Activated CD4-positive, CD25-positive, alpha-beta regulatory T cell treated with anti-CD3 and anti-CD28 coated beads, Interleukin-2, amount 50 U/mL, for 24 hours (primary cell): ENCODE measurements at regions not wholly inside any gene's neighbourhood (a gene's known extent, or its start where the extent isn't known, plus 50 kb on each side); places are given as distances from the start of the nearest gene placed in this dataset.
A peak's percentile ranks its signal among the peaks of the same experiment; 100 is the strongest.
"Not testable (repeated sequence)": the region's sequence is repeated elsewhere in the genome, so short reads cannot be mapped to it uniquely, and the experiment has no call there.

Experiments
- ATAC-seq, 2 donors: fragments of 150-1000 bp; cut with Tn5 transposase; one replicate each; pipeline ENCODE4 v1.10.0; 2021; ENCODE audit warnings: mild to moderate bottlenecking in 1 of 2, moderate library complexity in 1 of 2

DNA sequence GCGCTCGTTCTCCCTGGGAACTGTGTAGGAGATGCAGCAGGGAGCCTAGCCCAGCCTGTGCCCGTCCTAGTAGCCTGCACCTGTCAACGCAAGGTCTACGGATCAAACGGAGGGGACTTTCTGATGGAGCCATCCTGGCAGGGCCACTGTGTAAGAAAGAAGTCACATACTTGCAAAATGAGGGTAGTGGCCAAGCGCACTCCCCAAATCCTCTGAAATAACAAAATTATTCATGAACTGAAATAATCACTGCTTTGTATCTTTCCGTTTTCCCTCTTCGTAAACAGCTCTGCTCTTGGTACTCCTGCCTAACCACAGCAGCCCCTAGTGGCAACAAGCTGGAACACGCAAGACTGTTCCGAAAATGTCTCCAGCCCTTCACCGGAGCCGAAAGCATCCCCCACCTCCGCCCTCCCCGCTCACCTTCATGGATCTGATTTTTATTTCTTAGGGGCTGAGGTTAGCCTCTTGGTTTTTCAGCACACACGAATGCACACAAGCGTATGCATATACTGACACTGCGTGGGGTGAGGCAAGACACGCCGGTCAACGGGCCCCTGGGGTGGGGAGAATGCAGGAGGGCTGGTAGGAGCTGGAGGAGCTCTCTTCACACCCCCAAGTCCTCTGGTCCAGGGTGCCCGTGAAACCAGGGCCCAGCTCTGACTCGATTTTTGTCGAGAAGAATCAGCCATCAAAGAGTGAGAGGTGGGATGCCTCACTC lies 100.8 kb downstream of the ABCC12 start:
- ATAC-seq: peak; percentile 42 to 55

DNA sequence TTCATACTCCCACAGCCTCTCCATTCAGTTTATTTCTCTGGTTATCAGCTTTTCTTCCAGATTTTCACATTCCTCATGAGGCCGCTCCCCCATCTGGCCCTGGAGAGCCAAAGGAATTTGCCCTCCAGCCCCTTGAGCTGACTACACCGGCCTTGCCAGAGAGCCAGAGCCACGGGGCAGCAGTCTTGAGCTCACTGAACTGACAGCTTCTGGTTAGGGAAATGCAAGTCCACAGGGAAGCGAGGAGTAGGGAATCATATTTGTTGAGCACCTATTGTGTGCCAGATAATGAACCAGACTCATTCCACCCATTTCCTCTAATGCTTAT lies 102.4 kb downstream of the ABCC12 start:
- ATAC-seq: no peak

DNA sequence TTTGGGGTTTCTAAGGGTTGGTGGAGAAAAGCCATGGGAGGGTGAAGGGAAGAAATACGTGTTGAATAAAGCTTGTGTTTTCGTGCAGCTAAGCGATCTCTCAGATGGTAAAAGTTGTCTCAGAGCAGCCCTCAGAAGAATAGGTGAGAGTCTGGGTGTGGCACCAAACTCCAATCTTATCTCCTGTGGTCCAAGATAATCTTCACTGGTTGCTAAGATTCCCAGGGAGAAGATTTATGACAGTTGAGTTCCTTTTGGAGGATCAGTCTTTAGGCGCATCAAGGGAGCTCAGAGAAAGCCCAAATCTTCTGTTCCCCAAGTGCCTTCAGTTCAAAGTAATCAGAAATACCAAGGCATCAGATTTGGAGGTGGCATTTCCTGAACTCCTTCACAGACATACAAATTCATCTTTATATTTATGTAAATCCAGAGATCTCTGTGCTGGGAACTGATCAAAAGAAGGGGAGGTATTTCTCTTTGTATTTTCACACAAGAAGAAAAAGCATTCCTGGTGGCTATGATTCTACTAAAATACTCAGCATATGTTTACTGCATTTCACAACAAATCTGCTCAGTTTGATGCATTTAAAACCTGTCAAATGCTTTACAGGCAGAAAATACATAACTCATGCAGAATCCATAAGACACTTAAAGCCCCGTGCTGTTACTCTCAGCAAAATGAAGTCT lies 102.9 kb downstream of the ABCC12 start:
- no peak for ATAC-seq

DNA sequence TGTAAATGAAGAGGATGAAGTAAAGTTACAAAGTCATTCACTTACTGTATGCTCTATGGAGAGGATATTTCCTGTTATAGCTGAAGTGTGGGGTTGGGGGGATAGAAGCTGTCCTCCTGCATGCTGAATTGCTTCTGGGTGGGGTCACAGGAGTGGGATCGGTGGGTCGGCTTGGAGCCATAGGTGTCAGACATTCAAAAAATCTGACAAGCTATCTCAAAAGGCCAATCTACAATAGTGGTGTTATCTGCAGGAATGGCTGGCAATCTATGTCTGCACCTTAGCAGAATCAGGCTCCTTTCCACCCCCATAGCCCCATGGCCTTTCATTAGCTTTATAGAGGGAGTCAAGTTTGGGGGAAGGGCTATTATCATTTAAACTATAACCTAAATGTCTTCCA lies 104.9 kb downstream of the ABCC12 start:
- no peak for ATAC-seq

DNA sequence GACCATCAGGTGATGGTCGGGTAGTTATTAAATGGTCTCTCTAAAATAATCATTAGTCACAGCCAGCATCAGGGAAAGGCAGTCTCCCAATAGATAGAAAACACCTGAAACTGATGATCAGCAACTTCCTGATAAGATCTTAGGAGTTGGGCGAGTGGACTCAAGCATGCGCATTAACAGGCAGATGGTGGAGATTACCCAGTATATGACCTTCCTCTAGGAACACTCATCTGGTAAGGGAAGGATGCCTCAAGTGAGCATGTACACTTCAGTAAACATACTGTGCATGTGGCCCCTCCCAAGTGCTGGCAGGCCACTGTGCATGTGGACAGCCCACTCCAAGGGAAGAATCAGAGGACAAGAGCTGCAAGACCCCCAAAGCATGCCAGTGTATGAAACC lies 105.9 kb downstream of the ABCC12 start:
- no peak for ATAC-seq

DNA sequence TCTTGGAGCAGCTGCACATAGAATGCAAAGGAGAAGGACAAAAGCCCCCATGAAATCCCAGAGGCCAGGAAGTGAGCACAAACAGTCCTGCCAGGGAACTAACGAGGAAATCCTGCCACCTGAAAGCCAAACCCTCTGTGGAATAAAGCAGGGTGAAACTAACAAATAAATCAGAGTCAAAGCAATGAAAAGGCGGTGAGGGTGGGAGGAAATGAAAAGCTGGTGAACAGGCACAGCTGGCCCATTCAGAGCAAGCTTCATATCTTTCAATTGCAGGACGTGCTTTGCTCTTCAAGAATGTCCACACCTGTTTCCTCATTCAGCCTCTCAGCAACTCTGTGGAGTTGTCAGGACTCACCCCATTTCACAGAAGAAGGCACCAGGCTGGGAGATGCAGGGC lies 108.1 kb downstream of the ABCC12 start:
- ATAC-seq: no peak

DNA sequence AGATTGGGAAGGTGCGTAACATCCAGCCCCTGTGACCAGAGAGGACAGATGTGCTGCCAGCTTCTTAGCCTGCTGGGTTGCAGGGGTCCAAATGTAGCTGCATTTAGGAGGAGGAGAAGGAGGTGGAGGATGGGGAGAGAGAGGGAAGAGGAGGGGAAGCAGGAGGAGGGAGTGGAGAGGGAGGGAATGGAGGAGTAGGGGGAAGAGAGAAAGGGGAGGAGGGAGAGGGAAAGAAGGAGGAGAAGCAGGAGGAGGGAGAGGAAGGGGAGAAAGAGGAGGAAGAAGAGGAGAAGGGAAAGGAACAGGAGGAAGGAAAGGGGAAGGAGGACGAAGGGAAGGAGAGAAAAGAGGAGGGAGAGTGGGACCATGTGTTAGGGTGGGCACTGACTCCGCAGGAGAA lies 108.6 kb downstream of the ABCC12 start:
- no peak for ATAC-seq

DNA sequence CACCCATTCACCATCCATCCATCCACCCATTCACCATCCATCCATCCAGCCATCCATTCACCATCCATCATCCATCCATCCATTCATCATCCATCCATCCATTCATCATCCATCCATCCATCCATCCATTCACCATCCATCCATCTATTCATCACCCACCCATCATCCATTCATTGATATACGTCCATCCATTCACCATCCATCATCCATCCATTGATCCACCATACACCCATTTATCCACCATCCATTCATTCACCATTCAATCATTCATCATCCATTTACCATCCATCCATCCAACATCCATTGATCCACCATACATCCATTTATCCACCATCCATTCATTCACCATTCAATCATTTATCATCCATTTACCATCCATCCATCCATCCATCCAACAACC lies 111.7 kb downstream of the ABCC12 start:
- ATAC-seq: no peak

DNA sequence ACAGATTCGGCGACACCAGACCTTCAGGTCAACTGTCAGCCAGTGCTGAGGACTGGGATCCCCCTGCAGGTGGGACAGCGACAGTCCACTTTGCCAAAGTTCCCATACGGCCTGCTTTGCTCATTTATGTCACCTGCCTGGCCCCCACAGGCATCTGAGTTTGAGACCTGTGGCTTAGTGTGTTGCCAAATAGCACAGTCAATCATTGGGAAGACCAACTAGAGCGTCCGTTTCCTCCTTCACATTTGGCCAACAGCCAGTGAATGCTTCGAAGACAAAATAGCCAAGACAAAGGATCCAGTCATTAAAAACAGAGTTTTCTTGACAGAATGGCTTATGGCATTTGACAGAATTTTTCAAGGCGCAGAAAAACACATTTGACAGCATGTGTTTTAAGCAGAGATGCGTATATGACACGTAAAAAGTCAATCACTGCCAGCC lies 113.8 kb downstream of the ABCC12 start:
- no peak for ATAC-seq

DNA sequence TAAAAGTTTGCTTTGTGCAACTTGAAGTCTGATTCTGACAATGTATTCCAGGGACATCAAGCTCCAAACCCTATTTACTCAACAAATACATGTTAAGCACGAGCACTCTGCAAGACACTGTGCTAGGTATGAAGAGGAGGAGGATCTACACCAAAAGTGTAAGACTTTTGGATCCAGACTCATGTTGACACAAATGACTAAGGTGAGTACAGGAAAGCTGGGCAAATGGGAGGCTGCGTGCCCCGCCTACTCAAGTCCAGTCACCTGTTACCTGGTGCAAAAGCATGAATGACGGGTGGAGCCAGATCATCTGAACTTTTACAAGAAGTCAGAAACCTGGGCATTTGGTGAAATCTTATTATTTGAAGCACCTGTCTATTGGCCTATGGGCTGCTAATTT lies 120.7 kb downstream of the ABCC12 start:
- ATAC-seq: no peak

DNA sequence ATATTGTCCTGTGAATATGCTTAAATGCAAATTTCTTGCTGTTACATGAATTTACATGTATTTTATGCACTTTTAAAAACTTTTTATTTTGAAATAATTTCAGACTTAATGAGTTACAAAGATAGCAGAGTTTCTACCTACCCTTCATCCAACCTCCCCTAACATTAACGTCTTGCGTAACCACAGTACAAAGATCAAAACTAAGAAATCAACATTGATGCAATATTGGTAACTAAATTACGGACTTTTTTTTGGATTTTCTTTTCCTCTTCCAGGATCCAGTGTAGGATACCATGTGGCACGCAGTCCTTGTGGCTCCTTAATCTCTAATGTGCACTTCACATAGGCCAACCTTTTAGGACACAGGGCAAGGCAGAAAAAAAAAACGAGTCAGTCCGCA lies 124.9 kb downstream of the ABCC12 start:
- no peak for ATAC-seq

DNA sequence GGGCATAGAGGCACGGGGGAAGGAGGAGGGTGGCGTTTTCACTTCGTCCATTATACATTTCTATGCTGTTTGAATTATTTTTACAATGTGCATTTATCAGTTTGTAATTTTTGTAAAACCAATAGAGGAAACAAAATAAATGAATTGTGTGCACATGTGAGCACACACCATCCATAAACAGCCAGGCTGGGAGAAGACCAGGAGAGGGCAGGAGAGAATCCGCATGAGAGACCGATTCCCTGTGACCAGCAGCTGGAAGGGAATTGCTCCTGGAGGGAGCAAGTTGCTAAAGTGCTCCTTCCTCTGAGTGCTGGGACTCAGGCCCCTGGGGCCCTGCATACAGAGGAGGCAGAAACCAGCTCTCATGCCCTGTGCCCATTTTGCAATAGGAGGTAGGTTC lies 126.0 kb downstream of the ABCC12 start:
- ATAC-seq: no peak

DNA sequence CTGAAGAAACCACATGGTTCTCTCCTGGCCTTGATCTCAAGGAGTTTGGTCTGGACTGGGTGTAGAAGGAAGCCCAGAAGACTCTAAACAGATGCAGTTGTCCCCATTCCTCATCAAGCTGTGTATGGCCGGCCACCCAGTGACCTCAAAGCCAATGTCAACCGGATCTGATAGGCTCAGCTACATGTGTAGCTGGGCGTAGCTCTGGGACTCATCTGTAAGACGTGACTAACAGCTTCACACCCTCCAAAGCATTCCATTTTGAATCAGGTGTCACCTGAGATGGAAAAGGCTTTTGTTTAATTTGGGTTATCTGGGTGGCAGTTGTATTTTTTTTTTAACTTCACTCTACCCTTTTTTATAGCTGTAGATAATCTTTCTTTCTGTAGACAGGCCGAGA lies 130.4 kb downstream of the ABCC12 start:
- no peak for ATAC-seq

DNA sequence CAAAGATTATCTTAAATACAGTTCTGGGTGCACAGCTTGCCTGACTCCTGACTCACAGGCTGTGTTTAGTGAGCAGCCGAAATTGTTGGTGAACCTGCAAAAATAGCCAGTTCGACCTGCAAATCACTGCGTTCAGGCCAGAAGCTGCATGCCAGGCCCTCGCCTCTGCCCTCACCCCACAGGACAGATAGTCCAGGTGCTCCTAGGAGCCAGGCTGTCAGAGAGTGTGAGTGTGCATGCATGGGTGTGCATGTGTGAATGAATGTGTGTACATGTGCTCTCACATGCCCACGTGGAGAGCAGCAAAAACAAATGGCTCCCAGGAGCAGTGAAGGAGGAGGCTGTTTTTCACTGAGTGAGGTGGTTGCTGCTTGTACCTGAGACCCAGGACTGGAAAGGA lies 131.8 kb downstream of the ABCC12 start:
- no peak for ATAC-seq

DNA sequence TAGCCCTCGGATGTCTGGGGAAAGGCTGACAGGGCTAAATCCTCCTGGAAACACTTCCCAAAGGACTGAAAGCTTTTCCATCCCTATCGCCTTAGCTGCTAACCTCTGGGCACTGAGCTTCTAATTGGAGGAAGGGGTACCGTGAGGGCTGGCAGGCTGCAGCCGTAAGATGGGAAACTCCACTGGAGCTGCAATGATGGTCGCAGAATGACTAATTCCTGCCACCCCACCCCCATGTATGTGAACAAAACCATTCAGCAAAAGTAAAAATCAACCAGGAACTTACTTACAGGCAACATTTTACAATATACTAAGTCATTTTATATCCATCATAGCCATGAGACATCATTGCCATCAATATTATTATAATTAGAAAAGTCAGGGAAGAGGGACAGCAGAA lies 133.3 kb downstream of the ABCC12 start:
- ATAC-seq: no peak

DNA sequence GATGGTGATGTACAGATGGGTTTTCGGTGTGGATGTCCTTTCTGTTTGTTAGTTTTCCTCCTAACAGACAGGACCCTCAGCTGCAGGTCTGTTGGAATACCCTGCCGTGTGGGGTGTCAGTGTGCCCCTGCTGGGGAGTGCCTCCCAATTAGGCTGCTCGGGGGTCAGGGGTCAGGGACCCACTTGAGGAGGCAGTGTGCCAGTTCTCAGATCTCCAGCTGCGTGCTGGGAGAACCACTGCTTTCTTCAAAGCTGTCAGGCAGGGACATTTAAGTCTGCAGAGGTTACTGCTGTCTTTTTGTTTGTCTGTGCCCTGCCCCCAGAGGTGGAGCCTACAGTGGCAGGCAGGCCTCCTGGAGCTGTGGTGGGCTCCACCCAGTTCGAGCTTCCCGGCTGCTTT lies 135.2 kb downstream of the ABCC12 start:
- not testable (repeated sequence) for ATAC-seq

DNA sequence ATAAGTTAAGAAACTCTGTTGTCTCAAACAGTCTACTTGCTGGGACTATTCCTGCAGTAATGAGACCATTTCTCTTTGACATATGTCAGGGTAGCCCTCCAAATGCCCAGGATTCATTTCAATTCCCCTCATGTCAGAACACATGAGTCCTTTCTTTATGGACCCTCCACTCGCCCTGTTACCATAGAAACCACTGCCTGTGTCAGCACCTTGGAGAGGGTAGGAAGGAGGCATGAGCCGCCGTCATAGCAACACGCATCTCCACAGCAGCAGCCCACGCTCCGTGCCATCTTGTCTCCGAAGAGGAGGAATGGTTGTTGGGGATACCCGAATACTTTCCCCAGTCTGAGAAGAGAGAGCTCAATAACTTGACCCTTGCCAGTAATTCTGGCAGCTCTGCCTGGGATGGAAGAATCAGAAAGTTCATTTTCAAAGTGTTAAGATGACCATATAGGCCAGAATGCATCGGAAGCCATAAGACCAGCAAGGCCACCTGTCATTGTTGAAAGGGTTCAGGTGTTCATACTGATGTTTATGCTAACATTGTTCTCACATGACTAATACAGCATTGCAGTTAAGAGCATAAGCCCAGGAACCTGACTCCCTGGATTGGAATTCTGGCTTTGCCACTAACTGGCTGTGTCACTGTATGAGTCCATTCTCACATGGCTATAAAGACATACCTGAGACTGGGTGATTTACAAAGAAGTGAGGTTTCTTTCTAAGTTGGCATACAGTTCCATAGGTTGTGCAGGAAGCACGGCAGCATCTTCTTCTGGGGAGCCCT lies 141.3 kb downstream of the ABCC12 start:
- no peak for ATAC-seq

DNA sequence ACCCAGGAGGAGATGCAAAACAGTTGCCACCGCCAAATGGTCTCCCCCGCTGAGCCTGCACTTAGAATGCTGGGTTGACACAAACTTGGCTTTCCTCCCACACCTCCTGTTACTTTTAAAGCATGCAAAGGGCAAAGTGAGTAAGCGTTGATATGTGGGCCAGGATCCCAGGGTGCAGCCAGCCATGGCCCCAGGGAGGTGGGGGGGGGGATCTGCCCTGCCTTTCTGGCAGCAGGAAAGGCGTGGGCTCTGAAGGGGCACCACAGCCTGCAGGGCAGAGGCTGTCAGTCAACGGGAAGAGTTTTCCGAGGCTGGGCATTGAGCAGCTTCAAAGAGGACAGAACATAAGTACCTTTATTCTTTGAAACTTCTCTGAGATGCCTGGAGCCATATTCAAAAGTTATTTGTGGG lies 142.3 kb downstream of the ABCC12 start:
- no peak for ATAC-seq

DNA sequence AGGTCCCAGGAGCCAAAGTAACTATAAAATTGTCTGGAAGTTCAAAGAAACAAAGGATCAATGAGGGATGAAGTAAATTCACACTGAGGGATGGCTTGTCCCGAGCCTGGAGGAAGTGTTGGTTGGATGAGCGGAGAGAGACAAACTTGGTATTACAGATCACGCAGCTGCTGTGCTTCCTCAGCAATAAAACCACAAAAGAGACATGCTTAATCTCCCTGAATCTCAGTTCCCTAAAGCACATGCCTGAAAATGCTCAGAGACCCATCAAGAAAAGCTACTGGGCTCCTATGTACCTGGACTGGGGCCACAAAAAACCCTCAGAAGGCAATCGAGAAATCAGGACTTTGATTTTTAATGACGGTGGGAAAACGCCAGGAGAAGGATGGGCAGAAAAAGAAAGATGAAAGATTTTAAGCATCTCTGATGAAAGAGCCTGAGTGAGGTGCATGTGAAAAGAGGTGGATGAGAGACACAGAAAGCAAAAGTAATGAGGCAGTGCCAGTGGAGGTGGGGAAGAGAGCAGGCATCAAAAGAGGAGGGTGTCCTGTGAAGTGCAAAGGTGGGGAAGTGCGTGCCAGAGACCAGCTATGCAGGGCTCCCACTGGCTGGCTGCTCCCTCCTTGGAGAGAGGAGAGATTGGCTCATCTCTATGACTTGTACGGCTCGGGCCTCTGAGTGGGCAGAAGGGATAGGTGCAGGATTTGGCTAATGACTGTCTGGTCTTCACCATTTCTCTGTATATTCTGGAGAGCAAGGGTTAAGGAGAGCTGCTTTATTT lies 143.7 kb downstream of the ABCC12 start:
- ATAC-seq: no peak

DNA sequence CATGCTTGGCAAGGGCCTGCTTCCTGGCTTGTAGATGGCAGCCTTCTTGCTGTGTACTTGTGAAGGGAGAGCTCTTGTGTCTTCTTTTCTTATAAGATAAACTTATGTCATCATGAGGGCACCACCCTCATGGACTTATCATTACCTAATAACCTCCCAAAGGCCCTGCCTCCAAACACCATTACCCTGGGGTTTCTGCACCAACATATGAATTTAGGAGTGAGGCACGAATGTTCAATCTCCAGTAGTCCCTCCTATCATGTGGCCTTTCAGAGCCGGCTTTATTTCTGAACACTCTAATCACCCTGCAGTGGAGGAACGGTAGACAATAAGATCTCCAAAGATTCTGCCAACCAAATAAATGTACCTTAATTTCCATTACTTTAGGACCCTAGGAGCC lies 144.3 kb downstream of the ABCC12 start:
- ATAC-seq: no peak

DNA sequence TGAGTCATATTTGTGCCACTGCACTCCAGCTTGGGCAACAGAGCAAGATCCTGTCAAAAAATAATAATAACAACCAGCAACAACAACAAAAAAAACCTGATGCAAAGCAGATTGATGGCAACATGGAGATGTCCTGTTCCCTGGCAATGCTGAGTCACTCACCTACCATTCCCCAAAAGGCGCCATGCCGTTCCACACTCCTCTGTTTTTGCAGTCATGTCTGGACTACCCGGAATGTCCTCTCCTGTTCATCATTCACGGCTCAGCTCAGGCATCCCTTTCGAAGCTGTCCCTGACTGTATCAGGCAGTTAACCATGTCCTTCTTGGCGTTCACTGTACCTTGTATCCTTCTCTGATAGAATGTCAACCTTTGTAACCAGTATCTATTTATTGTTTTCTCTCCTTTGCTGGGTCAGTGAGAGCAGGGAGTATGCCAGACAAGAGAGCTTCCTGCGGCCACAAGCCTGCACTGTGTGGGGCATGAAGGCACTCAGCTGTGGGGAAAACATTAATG lies 147.7 kb downstream of the ABCC12 start:
- ATAC-seq: no peak

DNA sequence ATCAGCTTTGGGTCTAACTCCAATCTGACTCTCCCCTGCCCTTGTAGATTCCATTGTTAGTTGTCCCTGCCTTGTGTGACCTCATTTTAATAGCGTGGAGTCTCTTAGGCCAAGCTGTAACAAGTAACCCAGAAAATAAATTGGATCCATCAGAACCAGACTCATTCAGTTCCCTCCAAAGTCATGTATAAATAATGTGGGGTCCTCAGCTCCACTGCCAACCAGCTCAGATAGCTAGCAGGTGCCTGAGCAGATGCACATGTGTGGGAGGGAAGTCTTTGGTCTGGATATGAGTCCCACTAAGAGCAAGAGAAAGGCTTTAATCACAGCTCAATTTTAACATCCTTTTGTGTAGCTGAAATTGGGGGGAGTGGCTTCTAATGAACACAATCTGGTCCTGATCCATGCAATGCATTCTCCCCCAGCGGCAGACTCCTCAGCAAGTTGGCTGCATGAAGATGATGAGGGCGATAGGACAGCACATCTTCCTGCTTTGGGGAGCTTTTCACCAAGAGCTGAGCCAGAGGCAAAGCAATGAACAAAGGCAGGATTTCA lies 151.6 kb downstream of the ABCC12 start:
- ATAC-seq: no peak
